Loucy (cell line): ENCODE measurements at regions not wholly inside any gene's neighbourhood (a gene's known extent, or its start where the extent isn't known, plus 50 kb on each side); places are given as distances from the start of the nearest gene placed in this dataset.

Source experiments
- EZH2phosphoT487 ChIP-seq: fragments of 200-600 bp; IDR thresholded peaks from 2 replicates; pipeline ENCODE4 v1.6.1; 2018; ENCODE audit warnings: antibody characterized with exemption, mild to moderate bottlenecking, moderate library complexity, borderline replicate concordance
- TF ChIP-seq, protein P1 (sequence below): fragments of 200-600 bp; sonication (generic); conservative IDR thresholded peaks from 2 replicates; pipeline ENCODE4 v1.5.1; 2014; ENCODE audit warnings: mild to moderate bottlenecking, antibody characterized with exemption, low read length

DNA sequence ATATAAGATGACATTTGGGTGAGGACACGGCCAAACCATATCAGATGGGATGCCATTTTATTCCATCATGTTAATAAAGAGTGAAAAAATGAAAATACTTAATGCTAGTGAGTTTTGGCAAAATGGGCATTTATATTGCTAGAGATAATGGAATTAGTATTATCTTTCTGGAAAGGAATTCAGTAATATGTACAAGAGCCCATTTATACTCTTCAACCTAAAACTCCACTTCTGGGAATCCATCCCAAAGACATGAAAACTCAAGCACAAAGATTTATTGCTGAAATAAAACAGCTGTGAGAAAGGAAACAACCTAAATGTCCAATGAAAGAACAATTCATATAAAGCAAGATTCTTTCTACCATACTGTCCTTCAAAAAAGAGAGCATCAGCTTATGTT, 96.0 kb upstream of the TMEM168 start:
- TF ChIP-seq, protein P1, sequence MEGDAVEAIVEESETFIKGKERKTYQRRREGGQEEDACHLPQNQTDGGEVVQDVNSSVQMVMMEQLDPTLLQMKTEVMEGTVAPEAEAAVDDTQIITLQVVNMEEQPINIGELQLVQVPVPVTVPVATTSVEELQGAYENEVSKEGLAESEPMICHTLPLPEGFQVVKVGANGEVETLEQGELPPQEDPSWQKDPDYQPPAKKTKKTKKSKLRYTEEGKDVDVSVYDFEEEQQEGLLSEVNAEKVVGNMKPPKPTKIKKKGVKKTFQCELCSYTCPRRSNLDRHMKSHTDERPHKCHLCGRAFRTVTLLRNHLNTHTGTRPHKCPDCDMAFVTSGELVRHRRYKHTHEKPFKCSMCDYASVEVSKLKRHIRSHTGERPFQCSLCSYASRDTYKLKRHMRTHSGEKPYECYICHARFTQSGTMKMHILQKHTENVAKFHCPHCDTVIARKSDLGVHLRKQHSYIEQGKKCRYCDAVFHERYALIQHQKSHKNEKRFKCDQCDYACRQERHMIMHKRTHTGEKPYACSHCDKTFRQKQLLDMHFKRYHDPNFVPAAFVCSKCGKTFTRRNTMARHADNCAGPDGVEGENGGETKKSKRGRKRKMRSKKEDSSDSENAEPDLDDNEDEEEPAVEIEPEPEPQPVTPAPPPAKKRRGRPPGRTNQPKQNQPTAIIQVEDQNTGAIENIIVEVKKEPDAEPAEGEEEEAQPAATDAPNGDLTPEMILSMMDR: no peak
- TF ChIP-seq EZH2phosphoT487: no peak
